ENCODE measurements at regions not wholly inside any gene's neighbourhood (a gene's known extent, or its start where the extent isn't known, plus 50 kb on each side); places are given as distances from the start of the nearest gene placed in this dataset.
"Not testable (repeated sequence)": the region's sequence is repeated elsewhere in the genome, so short reads cannot be mapped to it uniquely, and the experiment has no call there.

DNA sequence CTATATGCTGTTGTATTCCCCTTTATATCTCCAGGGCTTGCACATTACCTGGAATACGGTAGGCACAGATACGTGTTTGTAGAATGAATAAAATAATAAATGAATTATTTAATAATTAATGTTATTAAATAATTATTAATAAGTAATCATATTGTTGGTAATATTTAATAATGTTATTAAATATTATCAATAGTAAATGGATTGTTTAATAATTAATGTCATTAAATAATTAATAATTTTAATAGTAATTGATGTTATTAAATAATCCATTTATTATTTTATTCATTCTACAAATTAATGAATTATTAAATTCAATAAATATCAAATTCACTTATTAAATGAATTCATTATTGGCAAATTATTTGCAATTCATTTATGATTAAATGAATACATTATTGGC is 175.1 kb downstream of the MATN1 start:
- DNase-seq = no peak
- no peak for ATAC-seq (ENCODE audit: low read depth in 2 of 2)
- Histone ChIP-seq H3K4me1 (ENCODE audit: control insufficient read depth, insufficient read depth, low read length, poor library complexity, severe bottlenecking) (no peaks in the 10 kb centered on the region), H3K9me3 (ENCODE audit: control insufficient read depth in 2 of 2, low read length in 2 of 2) (no peaks in the 10 kb centered on the region), H3K36me3 (ENCODE audit: control insufficient read depth, insufficient read depth, low read length) (no peaks in the 10 kb centered on the region), H3K27ac (ENCODE audit: insufficient read depth, low read length, poor library complexity, severe bottlenecking) (no peak overlapping the region), H3K27me3 (ENCODE audit: control insufficient read depth, insufficient read depth, low read length) (peaks cover 5% of the 10 kb centered on the region), H3K4me3 (ENCODE audit: low read depth, low read length) (no peak overlapping the region)
- H3K27ac Mint-ChIP-seq = no peak overlapping the region
- H3K27me3 Mint-ChIP-seq = peaks cover 8% of the 10 kb centered on the region
- H3K36me3 Mint-ChIP-seq = no peaks in the 10 kb centered on the region
- H3K4me1 Mint-ChIP-seq = no peaks in the 10 kb centered on the region
- H3K9me3 Mint-ChIP-seq = peaks cover 0 to 4% (median 0%) of the 10 kb centered on the region in 7 donors
- H3K4me3 Mint-ChIP-seq = no peak overlapping the region

DNA sequence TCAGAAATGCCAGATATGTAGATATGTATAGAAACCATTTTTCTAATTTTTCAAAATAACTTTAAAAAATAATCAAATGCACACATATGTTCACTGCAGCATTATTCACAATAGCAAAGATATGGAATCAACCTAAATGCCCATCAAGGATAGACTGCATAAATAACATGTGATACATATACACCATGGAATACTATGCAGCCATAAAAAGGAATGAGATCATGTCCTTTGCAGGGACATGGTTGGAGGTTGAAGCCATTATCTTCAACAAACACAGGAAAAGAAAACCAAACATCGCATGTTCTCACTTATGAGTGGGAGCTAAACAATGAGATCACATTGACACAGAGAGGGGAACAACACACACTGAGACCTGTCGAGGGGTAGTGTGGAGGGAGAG is 176.1 kb downstream of the MATN1 start:
- not testable (repeated sequence) for DNase-seq; H3K9me3 ChIP-seq (ENCODE audit: control insufficient read depth in 2 of 2, low read length in 2 of 2); H3K4me1 ChIP-seq (ENCODE audit: control insufficient read depth, insufficient read depth, low read length, poor library complexity, severe bottlenecking); H3K4me1 Mint-ChIP-seq; H3K27me3 ChIP-seq (ENCODE audit: control insufficient read depth, insufficient read depth, low read length); H3K27ac Mint-ChIP-seq; H3K36me3 Mint-ChIP-seq; H3K27ac ChIP-seq (ENCODE audit: insufficient read depth, low read length, poor library complexity, severe bottlenecking); H3K27me3 Mint-ChIP-seq; H3K36me3 ChIP-seq (ENCODE audit: control insufficient read depth, insufficient read depth, low read length); H3K9me3 Mint-ChIP-seq; H3K4me3 Mint-ChIP-seq; H3K4me3 ChIP-seq (ENCODE audit: low read depth, low read length); ATAC-seq (ENCODE audit: low read depth in 2 of 2)

DNA sequence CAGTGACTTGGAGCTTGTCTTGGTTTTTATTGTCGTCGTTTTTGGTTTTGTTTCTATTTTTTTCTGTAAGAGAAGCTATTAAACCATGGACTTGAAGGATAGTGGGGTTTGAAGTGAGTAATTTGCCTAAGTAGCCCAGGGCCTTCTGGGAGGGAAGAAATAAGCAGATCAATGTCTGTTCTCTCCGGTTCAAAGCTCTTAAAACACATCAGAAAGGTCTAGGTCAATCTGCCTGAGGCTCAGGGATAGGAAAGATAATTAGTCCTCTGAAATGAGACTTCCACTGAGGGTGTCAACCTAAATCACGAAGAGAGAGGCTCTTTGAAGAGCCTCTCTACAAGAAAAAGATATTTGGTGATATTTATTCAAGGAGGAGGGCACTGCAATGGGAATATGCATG is 178.0 kb downstream of the MATN1 start:
- H3K9me3 Mint-ChIP-seq = peaks cover 0 to 4% (median 2%) of the 10 kb centered on the region in 7 donors
- peaks cover 5% of the 10 kb centered on the region for H3K27me3 ChIP-seq (ENCODE audit: control insufficient read depth, insufficient read depth, low read length)
- H3K4me3 ChIP-seq (ENCODE audit: low read depth, low read length) = no peak overlapping the region
- H3K4me1 ChIP-seq (ENCODE audit: control insufficient read depth, insufficient read depth, low read length, poor library complexity, severe bottlenecking) = no peaks in the 10 kb centered on the region
- ATAC-seq (ENCODE audit: low read depth in 2 of 2) (no peak), DNase-seq (no peak)
- no peak overlapping the region for H3K27ac ChIP-seq (ENCODE audit: insufficient read depth, low read length, poor library complexity, severe bottlenecking)
- no peaks in the 10 kb centered on the region for H3K36me3 ChIP-seq (ENCODE audit: control insufficient read depth, insufficient read depth, low read length)
- H3K36me3 Mint-ChIP-seq = no peaks in the 10 kb centered on the region
- H3K27me3 Mint-ChIP-seq = peaks cover 8% of the 10 kb centered on the region
- H3K9me3 ChIP-seq (ENCODE audit: control insufficient read depth in 2 of 2, low read length in 2 of 2) = no peaks in the 10 kb centered on the region
- no peaks in the 10 kb centered on the region for H3K4me1 Mint-ChIP-seq
- no peak overlapping the region for H3K27ac Mint-ChIP-seq
- no peak overlapping the region for H3K4me3 Mint-ChIP-seq

DNA sequence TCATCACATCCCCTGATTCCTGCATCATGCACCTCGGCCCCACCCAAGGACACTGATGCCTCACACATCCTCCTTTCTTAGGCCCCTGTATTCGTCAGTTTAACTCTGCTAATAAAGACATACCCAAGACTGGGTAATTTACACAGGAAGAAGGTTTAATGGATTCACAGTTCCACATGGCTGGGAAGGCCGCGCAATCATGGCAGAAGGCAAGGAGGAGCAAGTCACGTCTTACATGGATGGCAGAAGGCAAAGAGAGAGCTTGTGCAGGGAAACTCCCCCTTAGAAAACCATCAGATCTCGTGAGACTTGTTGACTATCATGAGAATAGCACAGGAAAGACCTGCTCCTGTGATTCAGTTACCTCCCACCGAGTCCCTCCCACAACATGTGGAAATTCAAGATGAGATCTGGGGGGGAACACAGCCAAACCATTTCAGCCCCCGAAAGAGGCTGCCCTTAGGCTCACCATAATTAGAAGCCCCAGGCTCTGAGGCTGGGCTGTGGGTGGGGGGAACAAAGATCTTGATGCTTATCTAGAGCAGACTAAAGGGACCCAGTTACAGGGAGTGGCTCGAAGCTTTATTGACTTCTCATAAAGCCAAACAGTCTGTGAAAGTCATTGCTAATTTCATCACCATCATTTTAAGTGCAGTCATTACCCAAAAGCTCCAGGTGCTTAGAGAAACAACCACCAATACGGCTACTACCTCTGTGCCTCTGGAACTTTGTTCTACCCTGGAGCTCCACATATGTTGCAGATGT is 181.5 kb downstream of the MATN1 start:
- peaks cover 0 to 4% (median 0%) of the 10 kb centered on the region in 7 donors for H3K9me3 Mint-ChIP-seq
- no peaks in the 10 kb centered on the region for H3K9me3 ChIP-seq (ENCODE audit: control insufficient read depth in 2 of 2, low read length in 2 of 2)
- H3K27ac Mint-ChIP-seq = no peak overlapping the region
- DNase-seq (no peak), ATAC-seq (ENCODE audit: low read depth in 2 of 2) (no peak)
- H3K4me1 ChIP-seq (ENCODE audit: control insufficient read depth, insufficient read depth, low read length, poor library complexity, severe bottlenecking) = no peaks in the 10 kb centered on the region
- H3K36me3 ChIP-seq (ENCODE audit: control insufficient read depth, insufficient read depth, low read length) = no peaks in the 10 kb centered on the region
- H3K4me3 Mint-ChIP-seq = no peak overlapping the region
- no peak overlapping the region for H3K4me3 ChIP-seq (ENCODE audit: low read depth, low read length)
- peaks cover 5% of the 10 kb centered on the region for H3K27me3 ChIP-seq (ENCODE audit: control insufficient read depth, insufficient read depth, low read length)
- H3K36me3 Mint-ChIP-seq = no peaks in the 10 kb centered on the region
- peaks cover 6% of the 10 kb centered on the region for H3K27me3 Mint-ChIP-seq
- no peak overlapping the region for H3K27ac ChIP-seq (ENCODE audit: insufficient read depth, low read length, poor library complexity, severe bottlenecking)
- H3K4me1 Mint-ChIP-seq = no peaks in the 10 kb centered on the region

DNA sequence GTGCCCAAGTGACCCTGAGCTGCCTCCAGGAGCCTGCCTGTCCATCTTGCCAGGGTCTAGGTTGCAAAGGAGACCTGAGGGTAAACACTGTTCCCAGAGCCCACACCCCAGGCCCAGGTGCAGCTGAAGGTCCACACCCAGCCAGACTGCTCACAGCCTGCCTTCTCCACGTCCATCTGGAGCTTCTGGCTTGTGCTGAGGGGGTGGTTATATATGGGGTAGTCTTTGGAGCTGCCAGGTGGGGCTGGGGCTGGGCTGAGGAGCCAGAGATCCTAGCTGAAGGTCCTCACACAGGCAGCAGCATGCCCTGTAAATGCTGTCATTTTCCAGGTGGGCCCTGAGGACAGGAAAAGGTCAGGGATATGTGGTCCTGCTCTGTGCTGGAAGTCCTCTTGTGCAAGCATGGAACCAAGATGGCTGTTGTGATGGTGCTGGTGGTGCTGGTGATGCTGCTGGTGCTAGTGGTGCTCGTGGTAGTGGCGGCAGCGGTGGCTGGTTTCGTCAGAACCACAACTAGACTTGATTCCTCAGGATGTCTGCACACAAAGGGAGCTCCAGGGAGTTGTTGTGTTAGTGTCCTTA is 182.7 kb downstream of the MATN1 start:
- H3K9me3 ChIP-seq (ENCODE audit: control insufficient read depth in 2 of 2, low read length in 2 of 2) = no peaks in the 10 kb centered on the region
- DNase-seq (no peak), ATAC-seq (ENCODE audit: low read depth in 2 of 2) (no peak)
- no peaks in the 10 kb centered on the region for H3K27me3 Mint-ChIP-seq
- H3K36me3 ChIP-seq (ENCODE audit: control insufficient read depth, insufficient read depth, low read length) = no peaks in the 10 kb centered on the region
- peaks cover 5% of the 10 kb centered on the region for H3K27me3 ChIP-seq (ENCODE audit: control insufficient read depth, insufficient read depth, low read length)
- H3K36me3 Mint-ChIP-seq = no peaks in the 10 kb centered on the region
- no peak overlapping the region for H3K4me3 ChIP-seq (ENCODE audit: low read depth, low read length)
- no peak overlapping the region for H3K27ac ChIP-seq (ENCODE audit: insufficient read depth, low read length, poor library complexity, severe bottlenecking)
- H3K27ac Mint-ChIP-seq = no peak overlapping the region
- H3K9me3 Mint-ChIP-seq = peaks cover 0 to 4% (median 0%) of the 10 kb centered on the region in 7 donors
- H3K4me3 Mint-ChIP-seq = no peak overlapping the region
- H3K4me1 Mint-ChIP-seq = no peaks in the 10 kb centered on the region
- no peaks in the 10 kb centered on the region for H3K4me1 ChIP-seq (ENCODE audit: control insufficient read depth, insufficient read depth, low read length, poor library complexity, severe bottlenecking)

DNA sequence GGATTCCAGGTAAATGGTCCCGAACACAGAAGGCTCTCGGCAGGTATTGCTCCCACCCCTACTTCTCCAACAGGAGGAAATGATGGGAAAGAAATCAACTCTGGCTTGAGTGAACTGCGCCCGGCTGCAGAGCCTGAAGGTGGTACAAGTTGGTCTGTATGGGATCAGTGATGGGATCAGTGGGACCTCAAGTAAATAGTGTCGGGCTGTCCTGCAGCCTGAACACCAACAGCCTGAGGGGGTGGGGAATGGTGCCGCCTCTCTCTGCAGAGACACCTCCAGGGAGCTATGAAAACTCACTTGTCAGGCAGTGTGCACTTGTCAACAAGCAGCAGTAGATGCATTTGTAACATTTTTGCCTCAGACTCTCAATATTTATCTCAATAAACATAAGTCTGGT is 183.5 kb downstream of the MATN1 start:
- no peaks in the 10 kb centered on the region for H3K4me1 Mint-ChIP-seq
- H3K36me3 Mint-ChIP-seq = no peaks in the 10 kb centered on the region
- H3K27me3 ChIP-seq (ENCODE audit: control insufficient read depth, insufficient read depth, low read length) = peaks cover 5% of the 10 kb centered on the region
- DNase-seq (no peak), ATAC-seq (ENCODE audit: low read depth in 2 of 2) (no peak)
- no peaks in the 10 kb centered on the region for H3K9me3 ChIP-seq (ENCODE audit: control insufficient read depth in 2 of 2, low read length in 2 of 2)
- H3K4me3 Mint-ChIP-seq = no peak overlapping the region
- no peaks in the 10 kb centered on the region for H3K27me3 Mint-ChIP-seq
- no peak overlapping the region for H3K27ac ChIP-seq (ENCODE audit: insufficient read depth, low read length, poor library complexity, severe bottlenecking)
- H3K4me1 ChIP-seq (ENCODE audit: control insufficient read depth, insufficient read depth, low read length, poor library complexity, severe bottlenecking) = no peaks in the 10 kb centered on the region
- no peak overlapping the region for H3K27ac Mint-ChIP-seq
- H3K4me3 ChIP-seq (ENCODE audit: low read depth, low read length) = no peak overlapping the region
- H3K36me3 ChIP-seq (ENCODE audit: control insufficient read depth, insufficient read depth, low read length) = no peaks in the 10 kb centered on the region
- H3K9me3 Mint-ChIP-seq = peaks cover 0 to 4% (median 0%) of the 10 kb centered on the region in 7 donors

DNA sequence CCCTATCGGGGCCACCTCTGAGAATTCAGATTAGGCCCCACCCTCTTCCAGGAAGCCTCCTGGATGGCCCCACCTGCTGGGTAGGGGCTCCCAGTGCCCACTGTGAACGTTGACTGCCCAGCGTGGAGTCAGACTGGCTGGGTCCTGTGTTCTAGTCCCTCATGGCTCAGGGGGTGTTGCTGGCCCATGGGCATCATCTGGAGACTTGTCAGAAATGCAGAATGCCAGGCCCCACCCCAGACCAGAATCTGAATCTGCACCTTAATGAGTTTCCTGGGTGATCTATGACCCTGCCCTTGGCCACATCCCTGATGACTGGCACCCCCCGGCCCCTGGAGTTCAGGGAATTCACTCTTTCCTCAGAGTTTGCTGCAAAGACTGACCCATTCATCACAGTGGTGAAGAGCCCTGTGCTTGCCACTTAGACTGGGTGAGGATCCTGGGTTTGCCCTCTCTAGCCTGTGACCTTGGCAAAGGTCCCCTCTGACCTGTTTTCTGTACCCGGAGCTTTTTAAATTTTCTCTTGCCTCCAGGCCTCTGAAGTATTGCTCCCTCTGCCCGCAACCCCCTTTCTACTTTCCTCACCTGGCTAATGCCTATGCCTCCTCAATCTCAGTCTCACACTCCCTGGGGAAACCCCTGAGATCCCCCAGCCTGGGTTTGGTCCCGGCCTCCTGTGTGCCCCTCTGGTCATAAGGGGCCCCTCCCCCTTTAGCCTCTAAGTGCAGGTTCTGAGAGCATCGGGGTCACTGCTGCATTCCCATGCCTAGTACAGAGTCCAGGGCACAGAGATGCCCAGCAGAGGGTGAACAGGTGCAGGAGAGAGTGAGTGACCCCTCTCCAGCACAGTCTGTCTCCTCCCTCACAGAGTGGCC is 184.2 kb downstream of the MATN1 start:
- Histone ChIP-seq H3K9me3 (ENCODE audit: control insufficient read depth in 2 of 2, low read length in 2 of 2) (no peaks in the 10 kb centered on the region), H3K27me3 (ENCODE audit: control insufficient read depth, insufficient read depth, low read length) (peaks cover 2% of the 10 kb centered on the region), H3K27ac (ENCODE audit: insufficient read depth, low read length, poor library complexity, severe bottlenecking) (no peak overlapping the region), H3K4me3 (ENCODE audit: low read depth, low read length) (no peak overlapping the region), H3K36me3 (ENCODE audit: control insufficient read depth, insufficient read depth, low read length) (no peaks in the 10 kb centered on the region), H3K4me1 (ENCODE audit: control insufficient read depth, insufficient read depth, low read length, poor library complexity, severe bottlenecking) (no peaks in the 10 kb centered on the region)
- Mint-ChIP-seq H3K4me3 (no peak overlapping the region), H3K4me1 (no peaks in the 10 kb centered on the region), H3K36me3 (no peaks in the 10 kb centered on the region), H3K27me3 (no peaks in the 10 kb centered on the region), H3K27ac (no peak overlapping the region), H3K9me3 (peaks cover 0 to 4% (median 0%) of the 10 kb centered on the region in 7 donors)
- ATAC-seq (ENCODE audit: low read depth in 2 of 2) = no peak
- DNase-seq = no peak
